H1 (cell line): ENCODE measurements at regions not wholly inside any gene's neighbourhood (a gene's known extent, or its start where the extent isn't known, plus 50 kb on each side); places are given as distances from the start of the nearest gene placed in this dataset.

Experiments used
- CTCF ChIA-PET: fragments of 300-600 bp; sonication (Branson Sonifier 250); formaldehyde crosslinking; loops from one replicate; lab custom pipeline; 2021; ENCODE audit not compliant: partially characterized antibody; lab: Charles Lee
- POLR2A ChIA-PET: fragments of 300-600 bp; sonication (Branson Sonifier 250); formaldehyde crosslinking; loops from one replicate; lab custom pipeline; 2021; ENCODE audit warnings: inconsistent platforms; ENCODE audit not compliant: partially characterized antibody; lab: Charles Lee
- DNase-seq, 2 experiments: peaks; one replicate each; pipeline versions ENCODE4 v3.0.0 to v3.0.0-alpha.2; 2010 to 2022; ENCODE audit warnings: low spot score in 2 of 2, low read depth in 1 of 2, mixed read lengths in 1 of 2
- FAIRE-seq: peaks from 2 replicates; lab custom pipeline; 2011; peaks lifted over from hg19 to GRCh38; lab: Jason Lieb, UNC
- H2AFZ ChIP-seq: 2 replicates; pipeline ENCODE4 v1.8.1; 2012; ENCODE audit warnings: low read length, inconsistent platforms
- H2AK5ac ChIP-seq: 2 replicates; pipeline ENCODE4 v1.6.1; 2013; ENCODE audit warnings: low read depth, low read length
- H2BK120ac ChIP-seq: replicated peaks from 2 replicates; pipeline ENCODE3; 2013; ENCODE audit warnings: low read depth, low read length, inconsistent platforms
- H2BK12ac ChIP-seq: 2 replicates; pipeline ENCODE4 v1.6.1; 2013; ENCODE audit warnings: low read depth, low read length
- H2BK15ac ChIP-seq: 2 replicates; pipeline ENCODE4 v1.6.1; 2013; ENCODE audit warnings: low read length
- H2BK20ac ChIP-seq: 2 replicates; pipeline ENCODE4 v1.6.1; 2013; ENCODE audit warnings: low read length
- H2BK5ac ChIP-seq: 2 replicates; pipeline ENCODE4 v1.6.1; 2013; ENCODE audit warnings: low read depth, low read length
- H3K14ac ChIP-seq: 2 replicates; pipeline ENCODE4 v1.6.1; 2013; ENCODE audit warnings: inconsistent platforms; ENCODE audit not compliant: insufficient read length
- H3K18ac ChIP-seq: 2 replicates; pipeline ENCODE4 v1.6.1; 2013; ENCODE audit warnings: low read length; ENCODE audit errors: extremely low read depth
- H3K23ac ChIP-seq: 2 replicates; pipeline ENCODE4 v1.6.1; 2013; ENCODE audit warnings: inconsistent platforms; ENCODE audit not compliant: insufficient read length
- H3K23me2 ChIP-seq: 2 replicates; pipeline ENCODE4 v1.6.1; 2013; ENCODE audit warnings: low read depth, low read length
- H3K27ac ChIP-seq: 2 replicates; pipeline ENCODE4 v1.6.1; 2011; ENCODE audit warnings: low read depth, low read length, inconsistent platforms
- H3K27me3 ChIP-seq, 4 experiments: replicated peaks in 1 of 4; 1 replicate in 1 of 4; 2 replicates in 3 of 4; pipeline versions ENCODE4 v1.6.1 to v1.8.1; 2011 to 2013; ENCODE audit warnings: low read length in 3 of 4, mild to moderate bottlenecking in 3 of 4, inconsistent platforms in 2 of 4, mixed read lengths in 2 of 4, moderate library complexity in 1 of 4; ENCODE audit not compliant: control insufficient read depth in 3 of 4, insufficient read depth in 3 of 4; ENCODE audit errors: extremely low read depth in 1 of 4
- H3K36me3 ChIP-seq, 4 experiments: 2 replicates each; pipeline versions ENCODE4 v1.6.1 to v1.8.1; 2011 to 2013; ENCODE audit warnings: mild to moderate bottlenecking in 4 of 4, low read length in 3 of 4, moderate library complexity in 2 of 4, control low read depth in 1 of 4, inconsistent platforms in 1 of 4; ENCODE audit not compliant: insufficient read depth in 4 of 4, control insufficient read depth in 2 of 4
- H3K4ac ChIP-seq: replicated peaks from 2 replicates; pipeline ENCODE3; 2013; ENCODE audit warnings: low read length, low read depth, mixed read lengths, inconsistent platforms; ENCODE audit not compliant: insufficient read length
- H3K4me1 ChIP-seq, 4 experiments: replicated peaks in 1 of 4; 1 replicate in 1 of 4; 2 replicates in 3 of 4; pipeline versions ENCODE4 v1.6.1 to v1.8.1; 2011 to 2013; ENCODE audit warnings: low read length in 3 of 4, inconsistent platforms in 2 of 4, mixed read lengths in 1 of 4; ENCODE audit not compliant: insufficient read depth in 4 of 4, control insufficient read depth in 3 of 4
- H3K4me2 ChIP-seq, 2 experiments: 2 replicates each; pipeline versions ENCODE4 v1.6.1 to v1.8.1; 2011 to 2013; ENCODE audit warnings: low read depth in 2 of 2, low read length in 2 of 2, control low read depth in 1 of 2, inconsistent platforms in 1 of 2, mild to moderate bottlenecking in 1 of 2; ENCODE audit not compliant: insufficient read depth in 1 of 2
- H3K4me3 ChIP-seq, 4 experiments: fragments of 200-600, 300-600 bp in 1 of 4; sonication (generic), shearing (Covaris generic), sonication (Bioruptor Twin) in 1 of 4; 2 replicates each; pipeline versions ENCODE4 v1.5.1 to v1.8.1; 2011 to 2016; ENCODE audit warnings: low read length in 4 of 4, low read depth in 3 of 4, control low read depth in 2 of 4, inconsistent platforms in 2 of 4, mild to moderate bottlenecking in 2 of 4, mixed read lengths in 1 of 4, moderate library complexity in 1 of 4; ENCODE audit not compliant: insufficient read depth in 2 of 4; ENCODE audit errors: extremely low read depth in 1 of 4
- H3K56ac ChIP-seq: replicated peaks from 2 replicates; pipeline ENCODE3; 2013; ENCODE audit warnings: low read depth, mild to moderate bottlenecking, mixed read lengths, low read length, inconsistent platforms; ENCODE audit not compliant: insufficient read length
- H3K79me1 ChIP-seq: 2 replicates; pipeline ENCODE4 v1.6.1; 2013; ENCODE audit warnings: low read depth, low read length, control low read depth
- H3K79me2 ChIP-seq, 2 experiments: 2 replicates each; pipeline versions ENCODE4 v1.6.1 to v1.8.1; 2012 to 2013; ENCODE audit warnings: low read length in 2 of 2, mild to moderate bottlenecking in 2 of 2, inconsistent platforms in 1 of 2; ENCODE audit not compliant: insufficient read depth in 2 of 2, control insufficient read depth in 1 of 2
- H3K9ac ChIP-seq, 4 experiments: replicated peaks in 1 of 4; 1 replicate in 1 of 4; 2 replicates in 3 of 4; pipeline versions ENCODE4 v1.6.1 to v1.8.1; 2011 to 2013; ENCODE audit warnings: low read depth in 3 of 4, low read length in 3 of 4, control low read depth in 2 of 4, mild to moderate bottlenecking in 2 of 4, moderate library complexity in 2 of 4, inconsistent platforms in 1 of 4; ENCODE audit errors: extremely low read depth in 1 of 4
- H3K9me3 ChIP-seq, 2 experiments: 2 replicates each; pipeline versions ENCODE4 v1.6.1 to v1.8.1; 2012 to 2013; ENCODE audit warnings: mild to moderate bottlenecking in 2 of 2, moderate library complexity in 2 of 2, control low read depth in 1 of 2, inconsistent platforms in 1 of 2, low read depth in 1 of 2, low read length in 1 of 2, mixed read lengths in 1 of 2; ENCODE audit not compliant: insufficient read depth in 2 of 2
- H4K20me1 ChIP-seq, 2 experiments: replicated peaks in 1 of 2; 2 replicates each; pipeline versions ENCODE3 to v1.8.1; 2011 to 2013; ENCODE audit warnings: inconsistent platforms in 2 of 2, low read length in 2 of 2, mild to moderate bottlenecking in 1 of 2; ENCODE audit not compliant: insufficient read depth in 2 of 2, control insufficient read depth in 1 of 2
- H4K5ac ChIP-seq: 2 replicates; pipeline ENCODE4 v1.6.1; 2013; ENCODE audit warnings: low read length, low read depth, mixed read lengths, inconsistent platforms; ENCODE audit not compliant: insufficient read length
- H4K8ac ChIP-seq: 2 replicates; pipeline ENCODE4 v1.8.0; 2013; ENCODE audit warnings: mild to moderate bottlenecking, moderate library complexity, low read length, inconsistent platforms; ENCODE audit not compliant: insufficient read depth; ENCODE audit errors: extremely low read depth
- H4K91ac ChIP-seq: replicated peaks from 2 replicates; pipeline ENCODE3; 2013; ENCODE audit warnings: low read length, mixed read lengths, inconsistent platforms; ENCODE audit not compliant: insufficient read length
- ASH2L ChIP-seq: fragments of 200-600, 300-600 bp; sonication (generic); IDR thresholded peaks from one replicate; pipeline ENCODE4 v1.7.1; 2017; ENCODE audit warnings: low read length
- CREB1 ChIP-seq: IDR thresholded peaks from 2 replicates; pipeline ENCODE4 v1.6.1; 2012; ENCODE audit warnings: inconsistent platforms
- EP300 ChIP-seq, 2 experiments: IDR thresholded peaks; 1 replicate in 1 of 2; 2 replicates in 1 of 2; pipeline ENCODE4 v1.6.1; 2011 to 2012; ENCODE audit warnings: low read depth in 2 of 2, low read length in 2 of 2, mild to moderate bottlenecking in 2 of 2, borderline replicate concordance in 1 of 2, inconsistent platforms in 1 of 2, moderate library complexity in 1 of 2
- FOSL1 ChIP-seq: IDR thresholded peaks from 2 replicates; pipeline ENCODE4 v1.6.1; 2011; ENCODE audit warnings: mild to moderate bottlenecking, low read depth, low read length, moderate library complexity; ENCODE audit not compliant: insufficient read depth
- JUN ChIP-seq: IDR thresholded peaks from 2 replicates; pipeline ENCODE4 v1.6.1; 2011; ENCODE audit warnings: low read depth, mild to moderate bottlenecking, improper control_type of control experiment, low read length
- KDM1A ChIP-seq: fragments of 200-600, 300-600 bp; sonication (generic); IDR thresholded peaks from 2 replicates; pipeline ENCODE4 v1.7.1; 2016; ENCODE audit warnings: mild to moderate bottlenecking, low read length, borderline replicate concordance
- POLR2AphosphoS5 ChIP-seq: IDR thresholded peaks from 2 replicates; pipeline ENCODE4 v1.6.1; 2011; ENCODE audit warnings: low read depth, low read length
- POU5F1 ChIP-seq: IDR thresholded peaks from 2 replicates; pipeline ENCODE4 v1.6.1; 2011; ENCODE audit warnings: low read depth, mild to moderate bottlenecking, low read length, moderate library complexity
- SIRT6 ChIP-seq: IDR thresholded peaks from one replicate; pipeline ENCODE4 v1.7.1; 2012; ENCODE audit warnings: low read length, inconsistent platforms
- SIX5 ChIP-seq: IDR thresholded peaks from 2 replicates; pipeline ENCODE4 v1.6.1; 2011; ENCODE audit warnings: mild to moderate bottlenecking, low read depth, low read length
- SP4 ChIP-seq: IDR thresholded peaks from 2 replicates; pipeline ENCODE4 v1.6.1; 2012; ENCODE audit warnings: low read length, inconsistent platforms
- SUZ12 ChIP-seq: fragments of 200-600 bp; sonication (generic); IDR thresholded peaks from 2 replicates; pipeline ENCODE4 v1.6.1; 2012; ENCODE audit warnings: mild to moderate bottlenecking, inconsistent platforms, low read length, moderate library complexity, mixed read lengths
- TAF1 ChIP-seq: IDR thresholded peaks from 2 replicates; pipeline ENCODE4 v1.6.1; 2011; ENCODE audit warnings: mild to moderate bottlenecking, low read depth, low read length
- TBP ChIP-seq: IDR thresholded peaks from 2 replicates; pipeline ENCODE4 v1.6.1; 2011; ENCODE audit warnings: low read depth, low read length, improper control_type of control experiment
- TEAD4 ChIP-seq: IDR thresholded peaks from 2 replicates; pipeline ENCODE4 v1.6.1; 2012; ENCODE audit warnings: low read depth, low read length, inconsistent platforms, mixed read lengths
- WGBS, 2 experiments: shearing (Covaris generic) in 1 of 2; methylation state at CpG; one replicate each; pipeline versions ENCODE4 v1.1.6 to v1.1.7; 2013 to 2015; ENCODE audit warnings: low lambda C conversion rate in 2 of 2, mixed read lengths in 2 of 2, inconsistent platforms in 1 of 2, low coverage in 1 of 2, missing lambda C conversion rate in 1 of 2; ENCODE audit not compliant: insufficient replicate concordance in 2 of 2, insufficient coverage in 1 of 2, insufficient read length in 1 of 2; ENCODE audit errors: extremely low coverage in 1 of 2, missing lambda C conversion rate in 1 of 2; 5-methylcytosine and 5-hydroxymethylcytosine counted together

DNA sequence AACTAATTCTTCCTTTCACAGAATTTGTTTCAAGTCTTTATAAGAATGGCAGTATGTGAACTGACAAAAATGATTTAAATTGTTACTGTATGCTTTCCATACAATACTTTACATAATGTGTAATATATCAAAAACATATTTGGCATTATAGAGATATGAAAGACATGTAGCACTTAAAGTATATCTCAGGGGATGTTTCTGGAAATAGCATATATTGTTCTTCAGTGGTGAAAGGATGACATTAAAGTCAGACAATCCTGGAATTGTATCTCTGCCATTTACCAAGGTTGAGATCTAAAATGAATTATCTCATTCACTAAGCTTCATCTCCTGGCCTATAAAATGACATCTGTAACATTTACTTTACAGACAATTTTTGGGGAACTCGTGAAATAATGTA is 358.4 kb upstream of the EPHA5 start:
- H3K18ac ChIP-seq = no peak overlapping the region
- no peak overlapping the region for H3K4me3 ChIP-seq
- no peak overlapping the region for H2BK120ac ChIP-seq
- no peaks in the 10 kb centered on the region for H3K23me2 ChIP-seq
- H2BK12ac ChIP-seq = no peak overlapping the region
- no peak overlapping the region for H3K56ac ChIP-seq
- 96% methylated on average over 1 of the region's 1 CpG; no CpG with 5 or more reads in 1 of the 2 experiments for WGBS, 2 experiments
- no peak overlapping the region for H3K14ac ChIP-seq
- H3K79me2 ChIP-seq = no peaks in the 10 kb centered on the region
- H2AFZ ChIP-seq = no peak overlapping the region
- ChIA-PET POLR2A (no interaction called here), CTCF (no interaction called here)
- FAIRE-seq (no peak), DNase-seq (no peak)
- no peak overlapping the region for H2BK20ac ChIP-seq
- no peaks in the 10 kb centered on the region for H3K79me1 ChIP-seq
- no peaks in the 10 kb centered on the region for H3K27me3 ChIP-seq
- no peak overlapping the region for H4K8ac ChIP-seq
- no peak overlapping the region for H2BK15ac ChIP-seq
- TF ChIP-seq CREB1 (no peak), TBP (no peak), SUZ12 (no peak), EP300 (IDR thresholded peaks at IDR 0.05; ENCODE audit: borderline replicate concordance in 1 of 2, low read depth in 2 of 2, low read length in 2 of 2) (no peak), SIX5 (no peak), ASH2L (no peak), FOSL1 (no peak), SP4 (no peak), JUN (no peak), SIRT6 (no peak), POU5F1 (no peak), TEAD4 (no peak), KDM1A (no peak), TAF1 (no peak), POLR2AphosphoS5 (no peak)
- no peak overlapping the region for H3K4me2 ChIP-seq
- H4K20me1 ChIP-seq = no peaks in the 10 kb centered on the region
- no peak overlapping the region for H4K91ac ChIP-seq
- H4K5ac ChIP-seq = no peak overlapping the region
- H3K9me3 ChIP-seq = 0 out of 4 replicates have a peak, but pooled peaks cover 0 to 2% of the 10 kb centered on the region in 2 experiments
- H2BK5ac ChIP-seq = no peak overlapping the region
- H3K23ac ChIP-seq = no peak overlapping the region
- no peak overlapping the region for H3K27ac ChIP-seq
- H3K36me3 ChIP-seq = no peaks in the 10 kb centered on the region
- H2AK5ac ChIP-seq = no peak overlapping the region
- no peak overlapping the region for H3K4ac ChIP-seq
- H3K9ac ChIP-seq = no peak overlapping the region
- H3K4me1 ChIP-seq = no peaks in the 10 kb centered on the region
